ENCODE measurements at regions not wholly inside any gene's neighbourhood (a gene's known extent, or its start where the extent isn't known, plus 50 kb on each side); places are given as distances from the start of the nearest gene placed in this dataset.

GRCh38 chr11:115893461-115894099 is 389.4 kb upstream of the CADM1 start:
- H3K27me3 Mint-ChIP-seq: peaks cover 11% of the 10 kb centered on the region
- H3K36me3 Mint-ChIP-seq (ENCODE audit: insufficient read depth): no peaks in the 10 kb centered on the region
- TF ChIP-seq CTCF (IDR thresholded peaks at IDR 0.05; ENCODE audit: unreplicated experiment): no peak
- no peaks in the 10 kb centered on the region for H3K9me3 Mint-ChIP-seq (ENCODE audit: low read depth)
- DNase-seq (ENCODE audit: low spot score, unreplicated experiment): no peak
- H3K4me1 Mint-ChIP-seq (ENCODE audit: low read depth): no peaks in the 10 kb centered on the region
- no peak overlapping the region for H3K4me3 Mint-ChIP-seq (ENCODE audit: low read depth)
- no peak overlapping the region for H3K27ac Mint-ChIP-seq

GRCh38 chr11:115892016-115892415 is 387.8 kb upstream of the CADM1 start:
- Mint-ChIP-seq H3K4me3 (ENCODE audit: low read depth) (no peak overlapping the region), H3K9me3 (ENCODE audit: low read depth) (no peaks in the 10 kb centered on the region), H3K27me3 (peaks cover 21% of the 10 kb centered on the region), H3K36me3 (ENCODE audit: insufficient read depth) (no peaks in the 10 kb centered on the region), H3K27ac (no peak overlapping the region), H3K4me1 (ENCODE audit: low read depth) (no peaks in the 10 kb centered on the region)
- no peak for DNase-seq (ENCODE audit: low spot score, unreplicated experiment)
- no peak for TF ChIP-seq CTCF (IDR thresholded peaks at IDR 0.05; ENCODE audit: unreplicated experiment)

GRCh38 chr11:115891581-115891980 is 387.4 kb upstream of the CADM1 start:
- no peaks in the 10 kb centered on the region for H3K36me3 Mint-ChIP-seq (ENCODE audit: insufficient read depth)
- no peaks in the 10 kb centered on the region for H3K4me1 Mint-ChIP-seq (ENCODE audit: low read depth)
- no peak for DNase-seq (ENCODE audit: low spot score, unreplicated experiment)
- H3K4me3 Mint-ChIP-seq (ENCODE audit: low read depth): no peak overlapping the region
- peaks cover 21% of the 10 kb centered on the region for H3K27me3 Mint-ChIP-seq
- TF ChIP-seq CTCF (IDR thresholded peaks at IDR 0.05; ENCODE audit: unreplicated experiment): no peak
- no peaks in the 10 kb centered on the region for H3K9me3 Mint-ChIP-seq (ENCODE audit: low read depth)
- H3K27ac Mint-ChIP-seq: no peak overlapping the region

- H3K9me3 Mint-ChIP-seq (ENCODE audit: low read depth): no peaks in the 10 kb centered on the region
- DNase-seq (ENCODE audit: low spot score, unreplicated experiment): no peak
- no peak for TF ChIP-seq CTCF (IDR thresholded peaks at IDR 0.05; ENCODE audit: unreplicated experiment)
- H3K36me3 Mint-ChIP-seq (ENCODE audit: insufficient read depth): no peaks in the 10 kb centered on the region
- peaks cover 3% of the 10 kb centered on the region for H3K4me1 Mint-ChIP-seq (ENCODE audit: low read depth)
- H3K27ac Mint-ChIP-seq: no peak overlapping the region
- H3K27me3 Mint-ChIP-seq: peaks cover 24% of the 10 kb centered on the region
- H3K4me3 Mint-ChIP-seq (ENCODE audit: low read depth): no peak overlapping the region
Measured at GRCh38 chr11:115890500-115890899, 386.3 kb upstream of the CADM1 start.

GRCh38 chr11:115889712-115890111 is 385.5 kb upstream of the CADM1 start:
- H3K9me3 Mint-ChIP-seq (ENCODE audit: low read depth): no peaks in the 10 kb centered on the region
- no peak overlapping the region for H3K27ac Mint-ChIP-seq
- no peaks in the 10 kb centered on the region for H3K36me3 Mint-ChIP-seq (ENCODE audit: insufficient read depth)
- H3K27me3 Mint-ChIP-seq: peaks cover 28% of the 10 kb centered on the region
- no peak for DNase-seq (ENCODE audit: low spot score, unreplicated experiment)
- TF ChIP-seq CTCF (IDR thresholded peaks at IDR 0.05; ENCODE audit: unreplicated experiment): no peak
- no peak overlapping the region for H3K4me3 Mint-ChIP-seq (ENCODE audit: low read depth)
- peaks cover 10% of the 10 kb centered on the region for H3K4me1 Mint-ChIP-seq (ENCODE audit: low read depth)

Measured in progenitor cell of endocrine pancreas (in vitro differentiated cells).